ENCODE measurements at regions not wholly inside any gene's neighbourhood (a gene's known extent, or its start where the extent isn't known, plus 50 kb on each side); places are given as distances from the start of the nearest gene placed in this dataset.

DNA sequence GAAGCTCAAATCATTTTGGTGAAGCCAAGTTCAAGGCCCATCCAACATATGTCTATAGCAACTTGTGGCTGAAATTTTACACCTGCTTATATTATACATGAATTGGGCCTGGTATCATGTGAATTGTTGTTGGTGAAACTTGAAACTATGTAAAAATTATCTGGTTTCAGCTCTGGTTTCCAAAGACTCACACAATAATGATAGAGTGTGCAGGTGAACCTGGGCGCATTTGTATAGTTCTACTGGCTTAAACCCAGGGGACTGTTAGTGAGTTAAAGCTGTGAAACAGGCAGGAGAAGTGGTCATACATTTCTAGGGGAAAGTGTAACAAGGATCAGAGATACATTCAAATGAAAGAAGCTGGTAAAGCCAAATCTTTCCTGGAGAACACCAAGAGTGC lies 627.3 kb downstream of the METTL15 start:
- TF ChIP-seq, protein P1, sequence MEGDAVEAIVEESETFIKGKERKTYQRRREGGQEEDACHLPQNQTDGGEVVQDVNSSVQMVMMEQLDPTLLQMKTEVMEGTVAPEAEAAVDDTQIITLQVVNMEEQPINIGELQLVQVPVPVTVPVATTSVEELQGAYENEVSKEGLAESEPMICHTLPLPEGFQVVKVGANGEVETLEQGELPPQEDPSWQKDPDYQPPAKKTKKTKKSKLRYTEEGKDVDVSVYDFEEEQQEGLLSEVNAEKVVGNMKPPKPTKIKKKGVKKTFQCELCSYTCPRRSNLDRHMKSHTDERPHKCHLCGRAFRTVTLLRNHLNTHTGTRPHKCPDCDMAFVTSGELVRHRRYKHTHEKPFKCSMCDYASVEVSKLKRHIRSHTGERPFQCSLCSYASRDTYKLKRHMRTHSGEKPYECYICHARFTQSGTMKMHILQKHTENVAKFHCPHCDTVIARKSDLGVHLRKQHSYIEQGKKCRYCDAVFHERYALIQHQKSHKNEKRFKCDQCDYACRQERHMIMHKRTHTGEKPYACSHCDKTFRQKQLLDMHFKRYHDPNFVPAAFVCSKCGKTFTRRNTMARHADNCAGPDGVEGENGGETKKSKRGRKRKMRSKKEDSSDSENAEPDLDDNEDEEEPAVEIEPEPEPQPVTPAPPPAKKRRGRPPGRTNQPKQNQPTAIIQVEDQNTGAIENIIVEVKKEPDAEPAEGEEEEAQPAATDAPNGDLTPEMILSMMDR (IDR thresholded peaks at IDR 0.05; ENCODE audit: low read depth, low read length, poor library complexity, severe bottlenecking) = no peak
- no peak for TF ChIP-seq EZH2phosphoT487 (IDR thresholded peaks at IDR 0.05; ENCODE audit: borderline replicate concordance, low read length)

Data from DOHH2 (cell line).